ENCODE measurements at regions not wholly inside any gene's neighbourhood (a gene's known extent, or its start where the extent isn't known, plus 50 kb on each side); places are given as distances from the start of the nearest gene placed in this dataset.

- DNase-seq (ENCODE audit: low spot score) = no peak
Measured at GRCh38 chr11:11135820-11136476, 217.1 kb downstream of the CSNK2A3 start.

- DNase-seq (ENCODE audit: low spot score) = no peak
Measured at GRCh38 chr11:11129118-11129517, 223.9 kb downstream of the CSNK2A3 start.

- DNase-seq (ENCODE audit: low spot score) = no peak
Measured at GRCh38 chr11:11125618-11126017, 227.4 kb downstream of the CSNK2A3 start.

GRCh38 chr11:11122749-11123148, 230.3 kb downstream of the CSNK2A3 start:
- DNase-seq (ENCODE audit: low spot score) = no peak

GRCh38 chr11:11119917-11120316, 233.1 kb downstream of the CSNK2A3 start:
- DNase-seq (ENCODE audit: low spot score) = no peak

GRCh38 chr11:11117730-11118129, 235.3 kb downstream of the CSNK2A3 start:
- no peak for DNase-seq (ENCODE audit: low spot score)

- no peak for DNase-seq (ENCODE audit: low spot score)
Measured at GRCh38 chr11:11115475-11115874, 237.6 kb downstream of the CSNK2A3 start.

GRCh38 chr11:11113626-11114025, 239.4 kb downstream of the CSNK2A3 start:
- no peak for DNase-seq (ENCODE audit: low spot score)

- DNase-seq (ENCODE audit: low spot score) = no peak
Measured at GRCh38 chr11:11108026-11108425, 245.0 kb downstream of the CSNK2A3 start.

- no peak for DNase-seq (ENCODE audit: low spot score)
Measured at GRCh38 chr11:11107076-11107723, 245.8 kb downstream of the CSNK2A3 start.

GRCh38 chr11:11105361-11105760, 247.5 kb upstream of the ZBED5 start:
- DNase-seq (ENCODE audit: low spot score) = no peak

GRCh38 chr11:11095831-11096723, 238.2 kb upstream of the ZBED5 start:
- no peak for DNase-seq (ENCODE audit: low spot score)

- DNase-seq (ENCODE audit: low spot score) = no peak
Measured at GRCh38 chr11:11090495-11090894, 232.6 kb upstream of the ZBED5 start.

- DNase-seq (ENCODE audit: low spot score) = no peak
Measured at GRCh38 chr11:11089805-11090204, 232.0 kb upstream of the ZBED5 start.

- no peak for DNase-seq (ENCODE audit: low spot score)
Measured at GRCh38 chr11:11086979-11087378, 229.1 kb upstream of the ZBED5 start.

- no peak for DNase-seq (ENCODE audit: low spot score)
Measured at GRCh38 chr11:11085580-11085979, 227.7 kb upstream of the ZBED5 start.

- no peak for DNase-seq (ENCODE audit: low spot score)
Measured at GRCh38 chr11:11084337-11084736, 226.5 kb upstream of the ZBED5 start.

- no peak for DNase-seq (ENCODE audit: low spot score)
Measured at GRCh38 chr11:11083441-11083840, 225.6 kb upstream of the ZBED5 start.

- no peak for DNase-seq (ENCODE audit: low spot score)
Measured at GRCh38 chr11:11082646-11083045, 224.8 kb upstream of the ZBED5 start.

GRCh38 chr11:11081776-11082175, 223.9 kb upstream of the ZBED5 start:
- DNase-seq (ENCODE audit: low spot score) = no peak

GRCh38 chr11:11081288-11081687, 223.4 kb upstream of the ZBED5 start:
- no peak for DNase-seq (ENCODE audit: low spot score)

- DNase-seq (ENCODE audit: low spot score) = no peak
Measured at GRCh38 chr11:11078344-11079086, 220.7 kb upstream of the ZBED5 start.

All from D341Med (cell line).